CD4-positive, alpha-beta T cell treated with Interleukin-17A for 1 hour (primary cell): ENCODE measurements at regions not wholly inside any gene's neighbourhood (a gene's known extent, or its start where the extent isn't known, plus 50 kb on each side); places are given as distances from the start of the nearest gene placed in this dataset.
"Not testable (repeated sequence)": the region's sequence is repeated elsewhere in the genome, so short reads cannot be mapped to it uniquely, and the experiment has no call there.

Source experiments
- DNase-seq: peaks from one replicate; pipeline ENCODE4 v3.0.0-alpha.2; 2020

DNA sequence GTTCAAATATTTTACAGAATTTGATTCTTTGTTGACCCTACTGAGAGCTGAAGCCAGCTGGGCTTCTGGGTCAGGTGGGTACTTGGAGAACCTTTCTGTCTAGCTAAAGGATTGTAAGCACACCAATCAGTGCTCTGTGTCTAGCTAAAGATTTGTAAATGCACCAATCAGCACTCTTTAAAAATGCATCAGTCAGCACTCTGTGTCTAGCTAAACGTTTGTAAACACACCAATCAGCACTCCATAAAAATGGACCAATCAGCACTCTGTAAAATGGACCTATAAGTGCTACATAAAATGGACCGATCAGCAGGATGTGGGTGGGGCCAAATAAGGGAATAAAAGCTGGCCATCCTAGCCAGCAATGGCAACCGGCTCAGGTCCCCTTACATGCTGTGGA is 76.4 kb upstream of the TMSB4Y start:
- not testable (repeated sequence) for DNase-seq

DNA sequence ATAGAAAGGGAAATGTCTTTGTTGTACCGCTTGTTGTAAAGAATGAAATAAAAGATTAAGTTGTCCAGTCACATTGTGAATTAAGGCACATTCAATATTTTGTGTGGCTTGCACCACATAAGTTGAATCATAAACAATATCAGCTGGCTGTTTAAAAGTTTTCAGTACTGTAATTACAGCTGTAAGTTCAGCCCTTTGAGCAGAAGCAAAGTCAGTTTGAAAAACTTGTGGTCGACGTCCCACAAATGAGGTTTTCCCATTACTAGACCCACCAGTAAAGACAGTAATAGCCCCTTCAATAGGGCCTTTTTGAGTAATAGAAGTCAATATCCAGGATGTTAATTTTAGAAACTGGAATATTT is 87.8 kb upstream of the TMSB4Y start:
- DNase-seq, result no peak

DNA sequence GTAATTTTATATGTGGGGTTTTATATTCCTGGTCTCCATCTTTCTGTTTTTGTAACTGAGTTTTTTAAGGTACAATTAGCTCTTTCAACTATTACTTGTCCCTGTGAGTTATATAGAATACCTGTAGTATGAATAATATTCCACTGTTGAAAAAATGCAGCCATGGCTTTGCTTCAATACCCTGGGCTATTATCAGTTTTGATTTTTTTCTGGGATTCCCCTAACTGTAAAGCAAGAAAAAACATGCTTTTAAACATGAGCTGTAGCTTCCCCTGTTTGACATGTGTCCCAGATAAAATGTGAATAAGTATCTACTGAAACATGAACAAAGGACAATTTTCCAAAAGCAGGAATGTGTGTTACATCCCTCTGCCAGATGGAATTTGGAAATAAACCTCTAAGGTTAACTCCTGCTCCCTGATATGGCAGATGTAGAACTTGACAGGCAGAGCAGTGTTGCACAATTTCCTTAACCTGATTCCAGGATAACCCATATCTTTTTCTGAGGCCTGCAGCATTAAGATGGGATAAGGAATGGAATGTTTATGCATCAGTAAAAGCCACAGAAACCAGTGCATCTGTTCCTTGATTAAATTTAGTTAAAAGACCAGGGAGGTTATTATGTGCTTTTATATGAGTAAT is 88.3 kb upstream of the TMSB4Y start:
- no peak for DNase-seq

DNA sequence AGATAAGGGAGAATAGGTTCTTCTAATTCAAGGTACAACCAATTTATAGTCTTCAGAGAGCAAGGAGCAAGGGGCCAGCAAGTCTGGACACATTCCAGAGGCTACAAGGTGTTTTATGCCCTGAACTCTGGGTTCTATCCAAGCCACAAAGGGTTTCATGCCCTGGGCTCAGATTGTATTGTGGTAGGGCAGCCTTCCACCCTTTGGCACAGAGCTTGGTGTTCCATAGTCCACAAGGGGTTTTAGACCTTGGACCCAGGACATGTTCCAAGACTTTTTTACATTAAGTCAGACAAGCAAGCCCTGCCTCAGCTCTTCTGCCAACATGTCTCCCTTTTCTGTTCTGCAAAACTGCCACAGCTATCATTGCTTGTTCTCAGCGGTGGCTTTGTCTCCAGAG is 90.8 kb upstream of the TMSB4Y start:
- DNase-seq, result no peak

DNA sequence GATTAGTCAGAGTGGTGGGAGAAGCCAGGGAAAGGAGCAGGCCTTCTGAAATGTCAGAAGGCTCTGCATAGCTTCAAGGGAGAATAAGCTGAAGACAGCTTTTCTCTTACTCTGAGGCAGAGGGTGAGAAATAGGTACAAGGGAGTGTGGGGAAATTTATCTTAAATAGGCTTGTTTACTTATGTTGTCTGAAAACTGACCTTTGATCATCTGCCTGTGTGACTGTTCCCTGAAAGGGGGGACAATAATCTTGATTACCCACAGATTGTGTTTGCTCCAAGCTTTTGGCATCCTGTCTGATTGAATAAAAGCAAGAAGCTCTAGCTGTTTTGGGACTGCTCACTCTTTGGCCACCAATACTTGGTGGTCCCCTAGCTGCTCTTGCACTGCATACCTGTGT is 91.7 kb upstream of the TMSB4Y start:
- no peak for DNase-seq

DNA sequence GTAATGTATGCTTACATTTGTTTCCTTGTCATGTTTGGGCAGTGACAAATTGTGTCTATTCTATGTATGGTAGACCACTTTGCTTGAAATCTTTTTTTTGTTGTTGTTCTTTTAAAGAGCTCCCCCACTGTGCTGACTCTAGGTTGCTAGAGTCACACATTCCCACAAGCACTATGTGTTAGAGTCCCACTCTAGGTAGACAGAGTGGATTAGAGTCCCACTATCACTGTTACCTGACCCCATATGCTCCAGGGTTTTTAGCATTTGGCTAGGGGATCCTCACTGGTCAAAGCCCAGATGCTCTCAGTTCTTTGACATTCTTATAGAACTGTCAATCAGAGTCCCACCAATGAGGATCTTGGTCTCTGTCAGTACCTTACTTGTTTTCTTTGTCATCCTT is 111.2 kb upstream of the TMSB4Y start:
- DNase-seq, result no peak

DNA sequence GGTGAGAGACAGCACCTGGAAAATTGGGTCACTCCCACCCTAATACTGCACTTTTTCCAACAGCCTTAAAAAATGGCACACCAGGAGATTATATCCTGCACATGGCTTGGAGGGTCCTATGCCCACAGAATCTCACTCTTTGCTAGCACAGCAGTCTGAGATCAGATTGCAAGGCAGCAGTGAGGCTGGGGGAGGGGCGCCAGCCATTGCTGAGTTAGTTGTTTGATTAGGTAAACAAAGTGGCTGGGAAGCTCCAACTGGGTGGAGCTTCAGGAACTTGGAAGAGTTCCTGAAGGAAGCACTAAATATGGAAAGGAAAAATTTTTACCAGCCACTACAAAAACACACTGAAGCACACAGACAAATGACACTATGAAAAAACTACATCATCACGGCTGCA is 91.1 kb upstream of the UTY start:
- not testable (repeated sequence) for DNase-seq

DNA sequence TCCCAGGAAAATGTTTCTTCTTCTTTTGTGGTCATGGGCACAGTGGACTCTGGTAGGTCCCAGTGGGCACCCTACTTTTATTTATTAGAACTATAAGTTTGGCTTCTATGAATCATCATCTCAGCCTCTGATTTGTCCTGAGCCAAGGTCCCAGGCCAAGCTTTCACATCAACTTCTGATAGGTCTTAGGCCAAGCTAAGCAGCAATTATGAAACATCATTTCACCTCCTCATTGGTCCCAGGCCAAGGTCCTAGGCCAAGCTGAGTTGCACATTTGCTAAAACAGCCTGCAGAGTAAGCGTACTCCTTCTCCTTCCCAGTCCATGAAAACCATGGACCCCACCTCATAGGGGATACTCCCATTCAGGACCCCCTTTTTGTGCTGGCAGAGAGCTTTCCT is 87.4 kb upstream of the UTY start:
- DNase-seq, result no peak

DNA sequence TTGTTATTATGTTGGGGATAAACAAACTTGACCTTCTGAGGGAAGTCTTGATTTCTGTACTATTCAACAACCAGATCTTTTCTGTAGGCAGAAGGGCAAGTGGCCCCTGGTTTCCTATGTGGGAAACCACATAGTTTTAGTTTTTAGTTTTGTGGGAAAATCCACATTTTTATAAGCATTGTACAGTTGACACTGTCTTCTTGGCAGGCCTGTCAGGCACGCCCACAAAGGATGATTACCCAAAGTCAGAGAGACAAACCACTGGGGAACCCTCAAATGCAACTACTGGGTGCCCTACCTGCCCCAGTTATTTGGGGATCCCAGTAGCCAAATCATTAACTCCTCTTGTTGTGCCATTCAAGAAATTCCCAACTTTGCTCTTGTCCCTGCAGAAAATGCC is 75.1 kb upstream of the UTY start:
- DNase-seq, result no peak

DNA sequence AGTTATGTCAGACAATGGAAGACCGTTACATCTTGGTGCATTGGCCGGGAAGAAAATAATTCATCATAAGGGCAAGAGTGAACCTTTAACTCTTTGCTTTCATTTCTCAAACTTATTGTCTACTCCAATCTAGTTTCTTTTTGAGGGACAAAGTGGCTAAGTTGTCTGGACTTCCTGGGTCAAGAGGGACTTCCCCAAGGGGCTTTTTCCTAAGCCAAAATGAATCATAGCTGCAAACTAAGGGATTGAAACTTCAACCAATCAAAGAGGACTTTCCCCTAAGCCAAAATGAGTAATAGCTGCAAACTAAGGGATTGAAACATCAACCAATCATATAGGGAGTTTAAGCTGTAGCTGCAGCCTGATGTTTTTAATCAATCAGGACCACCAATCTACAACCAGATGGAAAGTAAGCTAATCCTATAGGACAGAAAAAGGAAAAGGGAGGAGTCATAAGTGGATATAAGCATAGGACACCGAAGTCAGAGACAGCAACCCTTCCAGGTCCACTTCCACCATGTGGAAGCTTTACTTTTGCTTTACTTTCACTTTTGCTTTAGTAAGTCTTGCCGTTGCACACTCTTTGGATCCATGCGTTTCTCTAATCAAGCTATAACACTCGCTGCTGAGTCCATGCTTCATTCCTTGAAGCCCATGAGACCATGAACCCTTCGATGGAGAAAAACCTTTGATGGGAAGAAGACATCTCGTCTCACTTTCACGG is 72.7 kb upstream of the UTY start:
- peak; percentile 0 for DNase-seq

DNA sequence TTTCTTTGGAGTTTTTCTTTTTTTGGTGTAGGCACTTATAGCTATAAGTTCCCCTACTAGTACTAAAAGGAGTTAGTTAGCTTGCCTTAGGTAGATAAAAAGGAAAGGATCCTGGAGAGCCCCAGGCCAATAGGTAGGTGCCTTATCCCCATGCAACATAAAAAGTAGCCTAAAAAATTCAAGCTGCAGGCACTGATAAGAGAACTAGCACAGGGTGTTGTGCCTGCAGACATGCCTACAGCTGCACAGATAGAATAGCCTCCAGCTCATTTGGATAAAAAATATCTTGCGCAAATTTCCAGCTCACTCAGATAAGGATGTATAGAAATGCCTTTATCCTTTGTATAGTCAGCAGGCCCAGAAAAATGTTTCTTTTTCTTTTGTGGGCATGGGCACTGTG is 71.4 kb upstream of the UTY start:
- no peak for DNase-seq

DNA sequence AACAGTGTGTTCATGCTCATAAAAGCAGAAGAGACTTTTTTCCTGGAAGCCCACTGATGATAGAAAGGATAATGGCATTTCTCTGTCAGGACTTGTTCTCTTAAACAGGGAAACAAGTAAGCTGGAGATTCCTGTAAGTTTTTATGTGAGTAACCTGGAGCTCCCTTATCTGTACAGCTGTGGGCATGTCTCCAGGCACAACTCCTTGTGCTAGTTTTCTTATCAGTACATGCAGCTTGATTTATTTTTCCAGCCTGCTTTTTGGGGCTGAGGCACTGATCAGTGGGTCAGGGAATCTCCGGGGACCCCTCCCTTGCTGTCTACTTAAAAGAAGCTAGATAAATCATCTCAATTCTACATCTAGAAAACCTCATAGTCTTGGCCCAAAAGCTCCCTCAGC is 64.7 kb upstream of the UTY start:
- DNase-seq, result no peak

DNA sequence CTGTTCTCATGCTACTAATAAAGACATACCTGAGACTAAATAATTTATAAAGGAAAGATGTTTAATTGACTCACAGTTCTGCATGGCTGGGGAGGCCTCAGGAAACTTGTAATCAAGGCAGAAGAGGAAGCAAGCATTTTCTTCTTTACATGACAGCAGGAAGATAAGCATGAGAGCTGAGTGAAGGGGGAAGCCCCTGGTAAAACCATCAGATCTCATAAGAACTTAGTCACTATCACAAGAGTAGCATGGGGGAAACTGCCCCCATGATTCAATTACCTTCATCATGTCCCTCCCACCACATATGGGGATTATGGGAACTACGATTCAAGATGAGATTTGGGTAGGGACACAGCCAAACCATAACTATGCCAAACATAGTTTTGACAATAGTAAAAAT is 58.1 kb upstream of the UTY start:
- no peak for DNase-seq
